Neutrophil (primary cell): ENCODE measurements at regions not wholly inside any gene's neighbourhood (a gene's known extent, or its start where the extent isn't known, plus 50 kb on each side); places are given as distances from the start of the nearest gene placed in this dataset.

Source experiments
- H3K27ac ChIP-seq: fragments of 200-600 bp; sonication (generic); 2 replicates; pipeline ENCODE4 v1.5.1; 2016; ENCODE audit warnings: mild to moderate bottlenecking, moderate library complexity
- H3K27me3 ChIP-seq: fragments of 200-600 bp; sonication (generic); 2 replicates; pipeline ENCODE4 v1.6.0; 2016; ENCODE audit warnings: mild to moderate bottlenecking
- H3K36me3 ChIP-seq: fragments of 200-600 bp; sonication (generic); 2 replicates; pipeline ENCODE4 v1.5.1; 2017
- H3K4me1 ChIP-seq, 2 experiments: fragments of 200-600 bp in 1 of 2; sonication (generic) in 1 of 2; 1 replicate in 1 of 2; 2 replicates in 1 of 2; pipeline versions ENCODE4 v1.5.1 to v1.6.1; 2013 to 2016; ENCODE audit warnings: low read depth in 1 of 2, low read length in 1 of 2, mild to moderate bottlenecking in 1 of 2, moderate library complexity in 1 of 2; ENCODE audit not compliant: control insufficient read depth in 1 of 2, insufficient read depth in 1 of 2
- H3K4me3 ChIP-seq, 2 experiments: fragments of 200-600 bp in 1 of 2; sonication (generic) in 1 of 2; 1 replicate in 1 of 2; 2 replicates in 1 of 2; pipeline ENCODE4 v1.5.1; 2013 to 2016; ENCODE audit warnings: low read depth in 1 of 2, low read length in 1 of 2, mild to moderate bottlenecking in 1 of 2, moderate library complexity in 1 of 2
- H3K9me3 ChIP-seq: fragments of 200-600 bp; sonication (generic); 2 replicates; pipeline ENCODE4 v1.5.1; 2016
- CTCF ChIP-seq: fragments of 200-600 bp; sonication (generic); IDR thresholded peaks from 2 replicates; pipeline ENCODE4 v1.5.1; 2016; ENCODE audit warnings: antibody characterized with exemption

GRCh38 chr16:80082906-80083305 is 457.9 kb upstream of the DYNLRB2 start:
- no peaks in the 10 kb centered on the region for H3K4me1 ChIP-seq
- no peak overlapping the region for H3K27ac ChIP-seq
- H3K36me3 ChIP-seq, result no peaks in the 10 kb centered on the region
- H3K9me3 ChIP-seq, result no peaks in the 10 kb centered on the region
- no peak for TF ChIP-seq CTCF
- no peak overlapping the region for H3K4me3 ChIP-seq
- no peaks in the 10 kb centered on the region for H3K27me3 ChIP-seq

DNA sequence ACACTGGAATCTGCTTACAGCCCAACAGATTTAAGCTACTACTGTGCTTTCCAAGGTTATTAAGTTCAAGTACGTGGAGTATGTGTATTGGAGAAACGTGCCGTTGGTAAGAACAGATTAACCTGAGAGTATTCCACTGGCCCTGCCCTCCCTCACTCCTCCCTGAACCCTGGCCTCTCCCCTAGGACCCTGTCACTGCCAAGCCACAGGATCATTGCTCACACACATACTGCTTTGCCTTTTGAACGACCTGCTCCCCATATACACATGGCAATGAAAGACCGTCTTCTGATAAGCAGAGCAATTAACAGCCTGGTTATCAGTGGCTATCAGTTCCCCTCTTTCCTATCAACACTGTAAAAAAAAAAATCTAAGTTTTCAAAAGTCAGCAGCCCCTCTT is 458.9 kb upstream of the DYNLRB2 start:
- no peak for TF ChIP-seq CTCF
- no peaks in the 10 kb centered on the region for H3K36me3 ChIP-seq
- H3K4me3 ChIP-seq, result no peak overlapping the region
- no peaks in the 10 kb centered on the region for H3K9me3 ChIP-seq
- H3K27me3 ChIP-seq, result no peaks in the 10 kb centered on the region
- H3K4me1 ChIP-seq, result no peaks in the 10 kb centered on the region
- no peak overlapping the region for H3K27ac ChIP-seq

GRCh38 chr16:80080287-80080851 is 460.4 kb upstream of the DYNLRB2 start:
- Histone ChIP-seq H3K4me1 (no peaks in the 10 kb centered on the region), H3K4me3 (no peak overlapping the region), H3K27ac (no peak overlapping the region), H3K36me3 (no peaks in the 10 kb centered on the region), H3K9me3 (no peaks in the 10 kb centered on the region), H3K27me3 (no peaks in the 10 kb centered on the region)
- no peak for TF ChIP-seq CTCF

GRCh38 chr16:80079072-80079471 is 461.7 kb upstream of the DYNLRB2 start:
- H3K9me3 ChIP-seq, result no peaks in the 10 kb centered on the region
- no peaks in the 10 kb centered on the region for H3K27me3 ChIP-seq
- no peaks in the 10 kb centered on the region for H3K36me3 ChIP-seq
- no peak overlapping the region for H3K4me3 ChIP-seq
- H3K4me1 ChIP-seq, result no peaks in the 10 kb centered on the region
- no peak for TF ChIP-seq CTCF
- no peak overlapping the region for H3K27ac ChIP-seq

DNA sequence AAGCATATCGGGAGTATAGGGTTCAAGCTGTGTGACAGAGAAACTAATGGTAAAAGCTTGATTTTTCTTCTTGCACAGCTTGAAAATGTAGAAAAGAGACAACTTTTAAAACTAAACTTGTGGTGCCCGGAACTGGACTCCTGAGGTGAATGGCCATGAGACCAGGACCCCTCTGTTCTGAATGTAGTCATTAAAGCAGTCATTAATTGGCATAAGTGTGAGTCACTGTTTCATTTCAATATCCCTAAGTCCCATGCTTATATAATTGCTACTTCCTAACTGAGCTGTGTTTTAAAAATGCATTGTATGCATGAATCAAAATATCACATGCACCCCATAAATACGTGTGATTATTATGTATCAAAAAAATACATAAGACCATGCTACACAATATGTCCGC is 463.1 kb upstream of the DYNLRB2 start:
- no peaks in the 10 kb centered on the region for H3K9me3 ChIP-seq
- no peaks in the 10 kb centered on the region for H3K36me3 ChIP-seq
- H3K4me3 ChIP-seq, result no peak overlapping the region
- H3K27ac ChIP-seq, result no peak overlapping the region
- no peak for TF ChIP-seq CTCF
- H3K4me1 ChIP-seq, result no peaks in the 10 kb centered on the region
- H3K27me3 ChIP-seq, result no peaks in the 10 kb centered on the region

- Histone ChIP-seq H3K27ac (no peak overlapping the region), H3K36me3 (no peaks in the 10 kb centered on the region), H3K9me3 (no peaks in the 10 kb centered on the region), H3K4me1 (no peaks in the 10 kb centered on the region), H3K27me3 (no peaks in the 10 kb centered on the region), H3K4me3 (no peak overlapping the region)
- no peak for TF ChIP-seq CTCF
Measured at GRCh38 chr16:80074329-80074728, 466.5 kb upstream of the DYNLRB2 start.
